HG03439 (cell line): ENCODE measurements at regions not wholly inside any gene's neighbourhood (a gene's known extent, or its start where the extent isn't known, plus 50 kb on each side); places are given as distances from the start of the nearest gene placed in this dataset.

Source experiments
- ATAC-seq: cut with Tn5 transposase; IDR thresholded peaks from one replicate; pipeline ENCODE4 v1.9.1; 2021; ENCODE audit warnings: mild to moderate bottlenecking, moderate library complexity; ENCODE audit not compliant: unreplicated experiment

DNA sequence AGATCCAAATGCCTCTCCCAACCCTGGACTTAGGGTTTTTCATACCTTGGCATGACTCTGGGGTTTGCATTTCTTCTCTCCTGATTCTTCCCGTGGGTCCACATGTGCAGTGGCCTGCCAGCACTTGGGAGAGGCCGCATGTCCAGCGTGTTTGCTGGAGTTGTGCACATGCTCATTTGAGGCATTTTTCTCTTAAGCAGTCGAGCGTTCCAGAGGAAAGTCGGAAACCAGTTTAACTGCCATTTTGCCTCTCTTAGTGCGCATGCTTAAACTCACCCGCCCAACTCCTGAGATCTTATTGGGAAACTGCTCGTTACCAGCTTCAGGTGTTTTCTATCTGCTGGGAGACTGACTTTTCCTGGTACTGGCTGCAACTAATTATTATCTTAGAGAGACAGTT is 888.4 kb upstream of the PHF14 start:
- ATAC-seq: no peak

- ATAC-seq: no peak
Observed at GRCh38 chr7:10100572-10100971, 873.1 kb upstream of the PHF14 start.

DNA sequence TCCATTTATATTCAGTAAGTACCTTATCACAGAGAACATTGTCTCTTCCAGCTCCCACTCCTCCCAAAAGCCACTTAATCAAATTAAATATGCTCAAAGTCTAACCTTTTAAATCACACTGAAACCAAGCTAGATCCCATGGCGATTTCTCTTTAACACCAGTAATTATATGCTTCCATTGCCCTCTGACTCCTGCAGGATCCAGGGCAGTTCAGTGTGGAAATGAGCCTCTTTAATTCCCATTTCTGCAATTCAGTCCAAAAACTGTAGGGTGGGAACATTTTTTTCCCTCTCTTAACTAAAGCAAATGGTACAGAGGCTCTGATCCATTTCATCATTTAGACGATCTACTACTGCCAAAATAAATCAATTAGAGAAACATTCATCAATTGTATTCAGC is 872.3 kb upstream of the PHF14 start:
- no peak for ATAC-seq

- no peak for ATAC-seq
Observed at GRCh38 chr7:10104292-10104691, 869.4 kb upstream of the PHF14 start.

- no peak for ATAC-seq
Observed at GRCh38 chr7:10106609-10107008, 867.1 kb upstream of the PHF14 start.

- ATAC-seq: no peak
Observed at GRCh38 chr7:10116511-10116910, 857.2 kb upstream of the PHF14 start.

DNA sequence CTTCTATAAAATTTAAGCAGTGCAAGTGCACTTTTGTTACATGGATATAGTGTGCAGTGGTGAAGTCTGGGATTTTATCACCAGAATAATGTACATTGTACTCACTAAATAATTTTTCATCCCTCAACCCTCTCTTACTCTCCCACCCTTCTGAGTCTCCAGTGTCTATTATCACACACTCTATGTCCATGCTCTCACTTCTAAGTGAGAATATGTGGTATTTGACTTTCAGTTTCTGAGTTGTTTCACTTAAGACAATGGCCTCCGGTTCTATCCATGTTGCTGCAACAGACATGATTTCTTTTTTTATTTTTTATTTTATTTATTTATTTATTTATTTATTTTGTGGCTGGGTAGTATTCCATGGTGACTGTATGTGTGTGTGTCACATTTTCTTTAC is 855.9 kb upstream of the PHF14 start:
- no peak for ATAC-seq

GRCh38 chr7:10120936-10121335 is 852.7 kb upstream of the PHF14 start:
- ATAC-seq: no peak

DNA sequence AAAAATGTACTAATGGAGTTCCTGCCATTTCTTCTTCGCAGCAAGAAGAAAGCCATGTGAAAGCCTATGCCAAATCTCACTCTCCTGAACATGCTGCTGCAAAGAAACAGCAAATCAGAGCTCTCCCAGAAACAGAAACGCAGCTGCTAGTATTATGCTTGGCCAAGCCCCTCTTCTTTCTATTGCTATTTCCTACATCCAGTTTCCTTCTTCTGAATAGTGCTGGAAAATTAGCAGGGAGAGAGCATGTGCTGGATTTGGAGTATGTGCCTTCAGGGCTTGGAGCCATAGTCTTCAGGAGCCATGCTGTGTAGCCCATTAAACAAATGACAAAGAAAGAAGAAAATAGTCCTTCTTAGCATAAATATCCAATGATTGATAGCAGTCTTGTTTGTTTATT is 852.0 kb upstream of the PHF14 start:
- no peak for ATAC-seq

DNA sequence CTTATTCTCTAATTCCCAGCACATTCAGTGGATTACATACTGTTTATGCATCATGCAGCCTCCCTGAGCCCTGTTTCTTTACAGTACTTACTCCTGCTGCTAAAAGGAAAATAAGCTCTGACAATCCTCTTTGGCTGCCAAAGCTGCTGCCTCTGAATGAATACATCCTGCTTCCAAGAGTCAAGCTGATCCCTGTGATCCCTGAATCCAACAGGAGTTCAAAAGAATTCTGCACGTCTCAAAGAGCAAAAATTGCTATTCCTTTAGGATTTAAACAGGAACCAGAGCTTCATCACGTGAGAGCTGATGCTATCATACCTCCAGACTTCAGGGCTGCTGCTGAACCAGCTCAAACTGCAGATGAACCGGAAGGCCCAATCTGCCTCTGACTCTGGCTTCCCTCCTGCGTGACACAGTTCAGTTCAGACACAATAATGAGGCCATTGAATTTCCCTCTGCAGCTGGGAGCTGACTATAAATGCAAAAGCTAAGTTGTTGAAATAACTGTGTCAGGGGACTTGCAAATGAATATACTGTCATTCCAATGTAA is 851.0 kb upstream of the PHF14 start:
- no peak for ATAC-seq

DNA sequence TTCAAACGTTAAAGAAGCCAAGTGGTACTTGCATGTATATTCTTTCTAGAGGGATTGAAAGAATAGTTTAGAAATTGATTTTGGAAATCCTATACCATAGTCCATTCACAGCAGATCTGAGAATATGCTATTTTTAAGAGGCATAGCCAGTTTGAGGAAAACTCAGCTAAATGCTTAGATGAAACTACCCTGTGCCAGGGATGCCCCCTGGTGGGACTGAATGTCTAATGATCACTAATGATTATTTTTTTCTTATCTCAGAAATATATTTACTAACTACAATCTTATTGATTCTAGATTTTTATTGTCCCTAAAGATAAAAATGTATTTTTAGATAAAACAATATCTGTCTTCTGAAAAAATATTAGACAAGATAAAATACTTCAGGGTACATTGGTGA is 844.9 kb upstream of the PHF14 start:
- ATAC-seq: no peak

DNA sequence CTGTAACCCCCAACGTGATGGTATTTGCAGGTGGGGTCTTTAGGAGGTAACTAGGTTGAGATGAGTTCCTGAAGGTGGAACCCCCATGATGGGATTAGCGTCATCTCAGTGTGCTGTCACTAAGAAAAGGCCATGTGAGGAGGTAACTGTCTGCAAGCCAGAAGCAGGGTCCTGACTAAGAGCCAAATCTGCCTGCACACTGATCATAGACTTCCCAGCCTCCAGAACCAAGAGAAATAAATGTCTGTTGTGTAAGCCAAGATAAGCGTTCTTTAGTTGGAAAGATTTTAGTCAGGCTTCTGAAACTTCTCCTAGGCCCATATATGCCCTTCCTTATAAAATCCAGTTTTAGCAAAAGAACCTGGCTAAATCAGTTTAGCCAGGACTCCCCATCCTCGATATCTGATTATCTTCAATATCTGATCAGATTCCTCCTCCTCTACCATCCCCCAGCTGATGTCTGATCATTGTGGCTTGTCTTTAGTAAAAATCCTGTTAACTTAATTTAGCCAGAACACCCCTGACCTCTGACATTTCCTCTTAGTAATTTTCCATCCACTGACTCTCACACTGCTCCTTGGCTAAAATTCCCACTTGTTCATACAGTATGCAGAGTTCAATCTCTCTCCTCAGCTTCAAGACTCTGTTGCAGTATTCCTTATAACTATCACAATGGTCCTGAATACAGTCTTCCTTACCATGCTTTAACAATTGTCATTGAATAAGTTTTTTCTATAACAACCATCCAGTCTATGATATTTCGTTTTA is 835.4 kb upstream of the PHF14 start:
- ATAC-seq: no peak

- ATAC-seq: no peak
Observed at GRCh38 chr7:10146271-10146670, 827.4 kb upstream of the PHF14 start.

GRCh38 chr7:10156972-10157371 is 816.7 kb upstream of the PHF14 start:
- ATAC-seq: no peak

DNA sequence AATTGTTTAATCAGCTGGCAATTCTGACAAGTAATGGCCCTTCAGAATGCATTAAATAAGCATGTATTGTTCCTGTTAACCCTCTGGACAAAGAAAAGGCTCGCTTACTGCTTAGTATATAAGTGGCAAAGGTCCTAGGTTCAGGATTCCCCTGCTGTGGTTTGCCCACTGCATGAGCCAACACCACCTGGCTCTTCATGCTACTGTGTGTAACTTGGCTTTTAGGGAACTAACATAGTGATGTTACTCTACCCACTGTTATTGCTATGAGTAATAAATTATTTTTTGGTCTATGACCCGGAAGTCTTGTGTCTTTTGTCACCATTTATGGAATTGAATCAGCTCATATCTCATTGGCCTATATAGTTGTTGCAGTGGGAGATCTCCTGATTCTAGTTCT is 791.7 kb upstream of the PHF14 start:
- ATAC-seq: no peak

GRCh38 chr7:10192074-10192473 is 781.6 kb upstream of the PHF14 start:
- ATAC-seq: no peak

GRCh38 chr7:10205696-10206095 is 768.0 kb upstream of the PHF14 start:
- no peak for ATAC-seq

- ATAC-seq: no peak
Observed at GRCh38 chr7:10210000-10210399, 763.7 kb upstream of the PHF14 start.

GRCh38 chr7:10211016-10211415 is 762.7 kb upstream of the PHF14 start:
- no peak for ATAC-seq

GRCh38 chr7:10211861-10212260 is 761.8 kb upstream of the PHF14 start:
- ATAC-seq: no peak

DNA sequence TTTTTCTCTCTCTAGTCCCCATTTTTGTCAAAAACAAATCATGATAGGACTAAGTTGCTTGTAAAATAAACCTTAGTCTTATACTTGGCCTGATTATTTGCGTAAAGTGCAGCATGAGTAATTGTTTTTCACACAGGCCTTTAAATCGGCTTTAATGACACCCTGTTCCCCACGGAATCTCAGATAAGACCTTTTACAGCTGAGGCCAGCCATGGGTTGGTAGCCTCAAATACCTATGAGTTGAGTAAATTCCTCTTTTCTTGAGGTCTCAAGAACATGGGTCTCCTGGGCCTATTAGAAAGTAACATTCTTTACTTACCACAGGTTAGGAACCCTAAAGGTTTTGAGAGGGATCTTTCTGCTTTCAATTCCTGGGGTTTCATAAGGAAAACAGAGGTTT is 761.0 kb upstream of the PHF14 start:
- no peak for ATAC-seq

- ATAC-seq: no peak
Observed at GRCh38 chr7:10216462-10216861, 757.2 kb upstream of the PHF14 start.

GRCh38 chr7:10221084-10221483 is 752.6 kb upstream of the PHF14 start:
- ATAC-seq: no peak
